ENCODE measurements at regions not wholly inside any gene's neighbourhood (a gene's known extent, or its start where the extent isn't known, plus 50 kb on each side); places are given as distances from the start of the nearest gene placed in this dataset.

DNA sequence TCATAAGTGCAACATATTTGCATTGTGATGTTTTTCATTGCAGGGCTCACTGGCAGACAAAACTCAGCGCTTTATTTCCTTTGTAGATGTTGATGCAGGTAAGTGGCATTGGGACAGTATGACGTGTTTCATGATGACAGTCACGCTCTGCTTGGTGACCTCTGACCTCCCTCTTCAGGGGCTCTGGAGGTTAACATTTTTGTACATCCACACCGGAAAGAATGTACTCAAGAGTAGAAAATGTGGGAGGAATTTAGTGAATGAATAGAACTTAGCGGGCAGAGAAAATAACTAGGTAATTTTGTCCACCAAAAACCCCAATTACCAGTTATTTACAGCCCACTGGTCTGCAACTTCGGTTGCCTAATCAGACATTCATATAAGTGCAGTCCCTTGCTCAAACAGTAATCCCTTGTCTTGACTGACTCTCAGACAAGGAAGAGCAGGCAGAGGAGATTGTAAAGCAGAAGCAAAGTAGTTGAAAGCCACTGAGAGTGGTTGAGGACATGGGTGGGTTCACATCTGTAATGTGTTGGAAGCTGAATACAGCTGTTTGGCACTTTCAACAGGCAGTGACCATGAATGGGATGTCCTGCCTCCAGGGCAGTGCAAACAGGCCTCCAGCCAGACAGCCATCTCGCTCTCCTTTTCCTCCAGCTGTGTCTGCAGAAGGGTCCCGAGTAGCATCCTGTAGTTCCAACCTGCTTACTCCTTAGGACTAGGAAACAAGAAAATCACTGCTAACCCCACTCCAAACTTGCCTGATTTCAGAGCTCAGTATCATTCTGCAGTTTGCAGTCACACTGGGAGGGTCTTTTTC lies 188.9 kb downstream of the NRIP1 start (continued):
- TF ChIP-seq EP300 (IDR thresholded peaks at IDR 0.05; ENCODE audit: borderline replicate concordance in 1 of 2, control insufficient read depth in 1 of 2, low read depth in 2 of 2, low read length in 2 of 2), result peak; percentile 70 to 87; a peak in 3 of 4 replicates
- no peak for TF ChIP-seq PRDM15 (CRISPR knock-in tag; IDR thresholded peaks at IDR 0.05)
- no peak for TF ChIP-seq SIN3A (IDR thresholded peaks at IDR 0.05; ENCODE audit: low read depth, low read length)
- TF ChIP-seq TARDBP (IDR thresholded peaks at IDR 0.05; ENCODE audit: borderline replicate concordance), result no peak
- TF ChIP-seq GATAD2B (conservative IDR thresholded peaks at IDR 0.05; ENCODE audit: low read depth), result 0 out of 2 replicates have a peak, but pooled peaks have one; percentile 61
- TF ChIP-seq NFYB (IDR thresholded peaks at IDR 0.05; ENCODE audit: insufficient read depth, low read depth, low read length), result no peak
- peak; percentile 89; the same call in 1 of the 2 replicates for TF ChIP-seq FOXM1 (IDR thresholded peaks at IDR 0.05; ENCODE audit: low read depth, low read length)
- TF ChIP-seq, protein P1, sequence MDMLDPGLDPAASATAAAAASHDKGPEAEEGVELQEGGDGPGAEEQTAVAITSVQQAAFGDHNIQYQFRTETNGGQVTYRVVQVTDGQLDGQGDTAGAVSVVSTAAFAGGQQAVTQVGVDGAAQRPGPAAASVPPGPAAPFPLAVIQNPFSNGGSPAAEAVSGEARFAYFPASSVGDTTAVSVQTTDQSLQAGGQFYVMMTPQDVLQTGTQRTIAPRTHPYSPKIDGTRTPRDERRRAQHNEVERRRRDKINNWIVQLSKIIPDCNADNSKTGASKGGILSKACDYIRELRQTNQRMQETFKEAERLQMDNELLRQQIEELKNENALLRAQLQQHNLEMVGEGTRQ (IDR thresholded peaks at IDR 0.05; ENCODE audit: borderline replicate concordance, low read depth, low read length), result no peak
- TF ChIP-seq ZZZ3 (IDR thresholded peaks at IDR 0.05; ENCODE audit: control insufficient read depth, insufficient read length, low read depth), result no peak
- TF ChIP-seq RAD21 (IDR thresholded peaks at IDR 0.05; ENCODE audit: insufficient read depth, low read depth, low read length), result 0 out of 2 replicates have a peak, but pooled peaks have one; percentile 12
- peak; percentile 79 for TF ChIP-seq MEF2B (IDR thresholded peaks at IDR 0.05; ENCODE audit: partially characterized antibody, poor library complexity, severe bottlenecking)
- no peak for TF ChIP-seq STAT1 (conservative IDR thresholded peaks at IDR 0.05)
- TF ChIP-seq PML (IDR thresholded peaks at IDR 0.05; ENCODE audit: low read length), result 0 out of 2 replicates have a peak, but pooled peaks have one; percentile 36
- 0 out of 2 replicates have a peak, but pooled peaks have one; percentile 3 for TF ChIP-seq IRF4 (IDR thresholded peaks at IDR 0.05; ENCODE audit: low read depth, low read length)
- TF ChIP-seq NR2C1 (IDR thresholded peaks at IDR 0.05), result peak; percentile 94
- TF ChIP-seq, protein P2, sequence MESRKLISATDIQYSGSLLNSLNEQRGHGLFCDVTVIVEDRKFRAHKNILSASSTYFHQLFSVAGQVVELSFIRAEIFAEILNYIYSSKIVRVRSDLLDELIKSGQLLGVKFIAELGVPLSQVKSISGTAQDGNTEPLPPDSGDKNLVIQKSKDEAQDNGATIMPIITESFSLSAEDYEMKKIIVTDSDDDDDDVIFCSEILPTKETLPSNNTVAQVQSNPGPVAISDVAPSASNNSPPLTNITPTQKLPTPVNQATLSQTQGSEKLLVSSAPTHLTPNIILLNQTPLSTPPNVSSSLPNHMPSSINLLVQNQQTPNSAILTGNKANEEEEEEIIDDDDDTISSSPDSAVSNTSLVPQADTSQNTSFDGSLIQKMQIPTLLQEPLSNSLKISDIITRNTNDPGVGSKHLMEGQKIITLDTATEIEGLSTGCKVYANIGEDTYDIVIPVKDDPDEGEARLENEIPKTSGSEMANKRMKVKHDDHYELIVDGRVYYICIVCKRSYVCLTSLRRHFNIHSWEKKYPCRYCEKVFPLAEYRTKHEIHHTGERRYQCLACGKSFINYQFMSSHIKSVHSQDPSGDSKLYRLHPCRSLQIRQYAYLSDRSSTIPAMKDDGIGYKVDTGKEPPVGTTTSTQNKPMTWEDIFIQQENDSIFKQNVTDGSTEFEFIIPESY (IDR thresholded peaks at IDR 0.05), result no peak
- TF ChIP-seq POLR2A (IDR thresholded peaks at IDR 0.05; ENCODE audit: low read depth, low read length), result no peak
- TF ChIP-seq GABPA (IDR thresholded peaks at IDR 0.05; ENCODE audit: low read depth), result peak; percentile 40; the same call in 1 of the 2 replicates
- TF ChIP-seq BHLHE40 (IDR thresholded peaks at IDR 0.05; ENCODE audit: borderline replicate concordance in 1 of 2, low read depth in 2 of 2, low read length in 1 of 2), result peak in 1 of 2 experiments; percentile 49; a peak in 1 of 4 replicates
- TF ChIP-seq EZH2 (IDR thresholded peaks at IDR 0.05; ENCODE audit: borderline replicate concordance, control insufficient read depth, low read depth, low read length), result no peak
